Urinary bladder (tissue), 3 donors: ENCODE measurements at regions not wholly inside any gene's neighbourhood (a gene's known extent, or its start where the extent isn't known, plus 50 kb on each side); places are given as distances from the start of the nearest gene placed in this dataset.
"Not testable (repeated sequence)": the region's sequence is repeated elsewhere in the genome, so short reads cannot be mapped to it uniquely, and the experiment has no call there.

Source experiments
- DNase-seq: peaks from one replicate; pipeline ENCODE4 v3.0.0-alpha.2; 2015; ENCODE audit errors: extremely low spot score
- H3K27ac ChIP-seq: one replicate; pipeline ENCODE4 v1.5.1; 2013; ENCODE audit warnings: low read depth, mild to moderate bottlenecking, moderate library complexity
- H3K36me3 ChIP-seq: one replicate; pipeline ENCODE4 v1.6.1; 2013; ENCODE audit warnings: mild to moderate bottlenecking, moderate library complexity; ENCODE audit not compliant: insufficient read depth
- H3K4me1 ChIP-seq: one replicate; pipeline ENCODE4 v1.6.1; 2013; ENCODE audit warnings: mild to moderate bottlenecking, moderate library complexity; ENCODE audit not compliant: insufficient read depth
- H3K4me3 ChIP-seq: one replicate; pipeline ENCODE4 v1.5.1; 2013; ENCODE audit warnings: low read depth, low read length
- WGBS: extraction: QIAGEN DNeasy Blood & Tissue Kit; methylation state at CpG from one replicate; pipeline ENCODE4 v1.1.7; 2013; 5-methylcytosine and 5-hydroxymethylcytosine counted together
- donor health status: healthy with polysubstance abuse.
- donor health status: healthy.

DNA sequence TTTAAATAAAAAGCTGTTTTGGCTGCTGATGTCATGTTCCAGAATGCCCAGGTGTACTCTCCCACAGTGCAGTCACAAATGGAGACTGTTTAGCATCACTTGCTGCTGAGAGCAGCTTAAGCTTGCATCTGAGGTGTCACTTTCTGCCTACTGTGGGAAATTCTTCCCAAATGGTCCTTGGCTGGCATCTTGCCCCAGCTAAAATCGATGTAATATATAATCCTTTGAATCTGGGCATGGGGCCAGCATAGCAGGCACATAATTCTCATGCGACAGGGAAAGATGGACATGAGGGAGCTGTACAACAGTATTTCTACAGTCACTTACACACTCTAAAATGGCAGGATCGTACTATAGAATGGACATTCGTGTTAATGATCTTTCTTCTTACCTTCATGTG is 144.3 kb downstream of the MACIR start:
- Histone ChIP-seq H3K27ac (no peak overlapping the region), H3K4me3 (no peak overlapping the region), H3K36me3 (no peaks in the 10 kb centered on the region), H3K4me1 (no peaks in the 10 kb centered on the region)
- 55% methylated on average over 4 of the region's 4 CpGs for WGBS
- DNase-seq: no peak

DNA sequence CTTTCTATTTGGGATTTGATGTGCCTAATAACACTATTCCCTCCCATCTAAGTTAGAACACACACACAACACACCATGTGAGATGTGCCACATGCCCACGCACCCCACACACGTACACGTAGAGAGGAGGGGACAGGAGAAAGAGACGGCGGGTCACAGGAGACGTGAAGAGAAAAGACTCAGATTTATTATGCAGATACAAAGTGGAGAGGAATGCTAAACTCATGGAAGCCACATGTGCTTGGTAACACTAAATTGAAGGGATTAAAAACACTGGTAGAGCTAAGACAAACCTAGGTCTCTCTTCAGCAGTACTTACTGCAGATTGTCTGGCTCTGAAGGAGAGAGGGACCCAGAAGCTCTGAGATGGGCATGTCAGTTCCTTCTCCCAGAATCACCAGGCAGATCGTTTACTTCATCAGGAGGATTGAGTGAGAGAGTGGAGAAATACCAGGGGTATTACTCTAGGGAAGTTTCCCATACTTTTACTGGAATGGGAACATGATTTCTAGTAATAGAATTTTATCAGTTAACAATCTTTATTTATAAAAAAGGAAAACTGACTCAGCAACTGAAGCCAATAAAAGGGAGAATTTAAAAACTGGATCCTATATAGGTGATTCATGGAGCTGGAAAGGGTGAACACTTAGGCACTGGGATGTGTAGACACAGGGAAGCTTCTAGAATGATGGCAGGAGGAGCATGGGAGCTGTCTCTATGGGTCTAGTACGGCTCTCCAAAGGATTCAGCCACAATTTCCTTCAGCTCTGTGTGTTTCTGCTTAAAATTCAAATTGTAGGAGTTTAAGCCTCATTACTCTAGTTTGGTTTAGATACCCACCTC is 139.4 kb downstream of the MACIR start:
- WGBS: 70% methylated on average over 8 of the region's 8 CpGs
- Histone ChIP-seq H3K27ac (no peak overlapping the region), H3K4me3 (no peak overlapping the region), H3K4me1 (no peaks in the 10 kb centered on the region), H3K36me3 (no peaks in the 10 kb centered on the region)
- DNase-seq: no peak

- no peaks in the 10 kb centered on the region for H3K36me3 ChIP-seq
- WGBS: 45% methylated on average over 2 of the region's 2 CpGs
- no peak for DNase-seq
- H3K4me1 ChIP-seq: no peaks in the 10 kb centered on the region
- H3K4me3 ChIP-seq: no peak overlapping the region
- H3K27ac ChIP-seq: no peak overlapping the region
These were observed 136.1 kb downstream of the MACIR start for GRCh38 chr5:103394676-103395075.

DNA sequence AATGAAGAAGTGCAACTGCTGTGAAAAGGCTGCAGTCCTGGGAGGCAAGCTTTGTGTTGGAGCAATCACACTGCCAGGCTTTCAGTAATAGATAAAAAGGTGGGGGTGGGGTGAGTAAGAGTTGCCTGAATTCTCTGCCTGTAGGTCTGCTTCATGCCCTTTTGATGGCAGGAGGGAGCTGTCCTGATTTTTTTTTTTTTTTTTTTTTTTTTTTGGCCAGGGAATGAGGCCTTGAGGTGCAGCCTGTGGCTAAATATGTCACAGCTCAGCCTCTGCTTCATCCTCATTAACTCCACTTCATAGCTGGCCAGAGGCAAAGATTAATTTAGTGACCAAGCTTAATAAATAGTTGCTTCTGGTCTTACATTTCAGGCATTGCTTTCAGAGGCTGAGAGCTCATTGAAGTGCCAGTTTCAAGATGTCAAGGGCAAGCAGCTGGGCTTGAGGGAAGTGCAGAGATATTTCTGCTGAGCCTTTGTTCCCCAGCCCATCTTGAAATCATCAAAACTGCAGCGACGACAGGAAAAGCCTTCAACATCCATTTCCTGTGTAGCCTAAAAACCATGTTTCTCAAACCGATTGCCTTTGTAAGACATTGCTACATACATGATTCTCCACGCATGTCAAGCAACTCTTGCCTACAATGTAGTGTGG is 134.7 kb downstream of the MACIR start:
- Histone ChIP-seq H3K4me1 (no peaks in the 10 kb centered on the region), H3K36me3 (no peaks in the 10 kb centered on the region), H3K4me3 (no peak overlapping the region), H3K27ac (no peak overlapping the region)
- WGBS: 20% methylated on average over 4 of the region's 4 CpGs
- no peak for DNase-seq

DNA sequence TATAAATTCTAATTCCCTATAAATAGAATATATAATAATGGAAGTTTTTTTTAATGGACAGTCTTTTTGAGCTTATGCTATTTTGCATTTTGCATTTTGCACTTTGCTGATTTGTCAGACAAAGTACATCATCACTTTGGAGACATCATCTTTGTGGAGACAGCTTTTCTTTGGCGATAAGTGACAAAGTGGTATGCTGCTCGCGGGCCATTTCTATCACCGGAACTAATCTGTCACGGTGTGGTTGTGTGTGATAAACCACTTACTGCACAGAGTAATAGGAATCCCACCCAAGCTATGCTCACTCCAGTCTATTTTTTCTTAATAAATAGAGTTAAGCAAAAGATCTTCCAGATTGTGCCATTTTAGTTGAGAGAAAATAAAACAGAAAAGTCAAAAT is 133.1 kb downstream of the MACIR start:
- Histone ChIP-seq H3K4me1 (no peaks in the 10 kb centered on the region), H3K36me3 (no peaks in the 10 kb centered on the region), H3K27ac (no peak overlapping the region), H3K4me3 (no peak overlapping the region)
- DNase-seq: no peak
- 85% methylated on average over 5 of the region's 5 CpGs for WGBS

- H3K4me3 ChIP-seq: no peak overlapping the region
- no peak overlapping the region for H3K27ac ChIP-seq
- no peak for DNase-seq
- WGBS: 60% methylated on average over 3 of the region's 3 CpGs
- H3K36me3 ChIP-seq: no peaks in the 10 kb centered on the region
- H3K4me1 ChIP-seq: no peaks in the 10 kb centered on the region
These were observed 131.3 kb downstream of the MACIR start for GRCh38 chr5:103389846-103390245.

GRCh38 chr5:103389357-103389756 is 130.8 kb downstream of the MACIR start:
- Histone ChIP-seq H3K36me3 (no peaks in the 10 kb centered on the region), H3K27ac (no peak overlapping the region), H3K4me1 (no peaks in the 10 kb centered on the region), H3K4me3 (no peak overlapping the region)
- DNase-seq: no peak
- 69% methylated on average over 2 of the region's 2 CpGs for WGBS

DNA sequence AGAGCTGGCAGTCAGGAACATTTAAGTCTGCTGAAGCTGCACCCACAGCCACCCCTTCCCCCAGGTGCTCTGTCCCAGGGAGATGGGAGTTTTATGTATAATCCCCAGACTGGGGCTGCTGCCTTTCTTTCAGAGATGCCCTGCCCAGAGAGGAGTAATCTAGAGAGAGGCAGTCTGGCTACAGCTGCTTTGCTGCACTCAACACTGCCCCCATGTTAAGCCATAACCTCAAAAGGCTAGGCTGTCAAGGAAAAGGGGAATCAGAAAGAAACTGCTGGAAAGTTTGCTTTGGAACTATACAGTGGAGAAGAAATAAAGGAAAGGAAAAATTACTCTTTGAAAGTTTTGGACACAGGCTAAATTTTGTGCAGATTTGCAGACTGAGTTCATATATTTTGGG is 127.2 kb downstream of the MACIR start:
- no peak overlapping the region for H3K27ac ChIP-seq
- DNase-seq: no peak
- no peaks in the 10 kb centered on the region for H3K36me3 ChIP-seq
- no peaks in the 10 kb centered on the region for H3K4me1 ChIP-seq
- no peak overlapping the region for H3K4me3 ChIP-seq

- H3K4me1 ChIP-seq, H3K4me3 ChIP-seq, H3K27ac ChIP-seq, DNase-seq, H3K36me3 ChIP-seq: not testable (repeated sequence)
- WGBS: 83% methylated on average over 4 of the region's 4 CpGs
These were observed 119.1 kb downstream of the MACIR start for GRCh38 chr5:103377638-103378037.

DNA sequence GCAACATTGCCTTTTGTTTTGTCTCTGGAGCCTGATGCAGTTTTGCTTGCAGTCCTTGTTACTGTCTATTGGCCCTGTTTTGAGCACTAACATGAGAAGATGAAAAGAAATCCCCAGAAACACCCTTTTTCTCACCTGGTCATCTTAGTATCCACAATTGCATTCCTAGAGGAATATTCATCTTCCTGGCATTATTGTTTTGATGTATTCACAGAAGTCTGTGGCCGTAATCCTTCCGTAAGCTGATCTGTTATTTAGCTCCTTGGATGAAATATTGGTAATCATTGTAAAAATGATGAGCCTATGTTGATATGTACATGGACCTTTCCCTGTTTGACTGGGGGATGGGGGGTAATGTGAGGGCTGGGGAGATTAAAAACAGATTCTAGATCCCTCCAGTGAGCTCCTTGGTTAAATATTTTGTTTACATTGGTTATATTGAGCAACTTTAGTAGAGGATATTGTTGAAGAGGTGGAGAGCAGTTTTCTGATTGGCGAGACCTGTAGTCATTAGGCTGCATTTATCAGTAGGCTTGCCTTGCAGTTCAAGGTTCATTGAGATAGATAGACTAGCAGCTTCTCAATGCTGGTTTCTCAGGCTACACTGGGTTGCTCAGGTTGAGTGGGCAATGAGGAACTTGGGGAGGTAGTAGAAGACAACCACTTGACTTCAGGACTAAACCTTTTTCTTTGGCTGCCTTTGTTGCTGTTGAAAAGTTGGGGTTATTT is 117.5 kb downstream of the MACIR start:
- Histone ChIP-seq H3K36me3 (no peaks in the 10 kb centered on the region), H3K4me1 (peaks cover 1% of the 10 kb centered on the region), H3K4me3 (no peak overlapping the region), H3K27ac (no peak overlapping the region)
- DNase-seq: no peak
- WGBS: 90% methylated on average over 3 of the region's 3 CpGs

GRCh38 chr5:103375350-103375749 is 116.8 kb downstream of the MACIR start:
- no peak for DNase-seq
- Histone ChIP-seq H3K4me3 (no peak overlapping the region), H3K36me3 (no peaks in the 10 kb centered on the region), H3K27ac (no peak overlapping the region), H3K4me1 (peaks cover 1% of the 10 kb centered on the region)
- 30% methylated on average over 1 of the region's 1 CpG for WGBS

GRCh38 chr5:103374473-103374963 is 116.0 kb downstream of the MACIR start:
- no peak for DNase-seq
- Histone ChIP-seq H3K4me1 (peaks cover 1% of the 10 kb centered on the region), H3K4me3 (no peak overlapping the region), H3K27ac (no peak overlapping the region), H3K36me3 (no peaks in the 10 kb centered on the region)
- 29% methylated on average over 4 of the region's 4 CpGs for WGBS

- DNase-seq: no peak
- no peak overlapping the region for H3K27ac ChIP-seq
- WGBS: 57% methylated on average over 9 of the region's 9 CpGs
- H3K4me3 ChIP-seq: no peak overlapping the region
- no peaks in the 10 kb centered on the region for H3K36me3 ChIP-seq
- peaks cover 1% of the 10 kb centered on the region for H3K4me1 ChIP-seq
These were observed 115.3 kb downstream of the MACIR start for GRCh38 chr5:103373597-103374472.
